CD4-positive, alpha-beta T cell treated with Interleukin-12 subunit alpha and Interleukin-12 subunit beta, for 1 hour (primary cell): ENCODE measurements at regions not wholly inside any gene's neighbourhood (a gene's known extent, or its start where the extent isn't known, plus 50 kb on each side); places are given as distances from the start of the nearest gene placed in this dataset.
"Not testable (repeated sequence)": the region's sequence is repeated elsewhere in the genome, so short reads cannot be mapped to it uniquely, and the experiment has no call there.

ENCODE experiments used
- DNase-seq: peaks from one replicate; pipeline ENCODE4 v3.0.0-alpha.2; 2020

GRCh38 chr4:179626687-179627086 lies 2184.4 kb upstream of the AGA start:
- DNase-seq = no peak

- DNase-seq = no peak
These were observed 2189.1 kb upstream of the AGA start for GRCh38 chr4:179631321-179631720.

GRCh38 chr4:179634862-179635261 lies 2192.6 kb upstream of the AGA start:
- DNase-seq = no peak

- DNase-seq = no peak
These were observed 2220.3 kb upstream of the AGA start for GRCh38 chr4:179662522-179662921.

GRCh38 chr4:179663641-179664429 lies 2221.6 kb upstream of the AGA start:
- no peak for DNase-seq

- DNase-seq = no peak
These were observed 2222.3 kb upstream of the AGA start for GRCh38 chr4:179664430-179665027.

GRCh38 chr4:179666226-179666625 lies 2224.0 kb upstream of the AGA start:
- no peak for DNase-seq

- no peak for DNase-seq
These were observed 2229.4 kb upstream of the AGA start for GRCh38 chr4:179671609-179672008.

- no peak for DNase-seq
These were observed 2236.0 kb upstream of the AGA start for GRCh38 chr4:179678093-179678814.

- DNase-seq = not testable (repeated sequence)
These were observed 2241.4 kb upstream of the AGA start for GRCh38 chr4:179683661-179684060.

GRCh38 chr4:179692222-179692621 lies 2250.0 kb upstream of the AGA start:
- no peak for DNase-seq

- DNase-seq = no peak
These were observed 2252.9 kb upstream of the AGA start for GRCh38 chr4:179695175-179695574.

GRCh38 chr4:179698321-179698720 lies 2256.1 kb upstream of the AGA start:
- DNase-seq = no peak

- DNase-seq = no peak
These were observed 2267.9 kb upstream of the AGA start for GRCh38 chr4:179709961-179710624.

GRCh38 chr4:179719766-179720450 lies 2277.7 kb upstream of the AGA start:
- no peak for DNase-seq

GRCh38 chr4:179726491-179726890 lies 2284.3 kb upstream of the AGA start:
- not testable (repeated sequence) for DNase-seq

GRCh38 chr4:179728305-179728704 lies 2286.1 kb upstream of the AGA start:
- no peak for DNase-seq

- not testable (repeated sequence) for DNase-seq
These were observed 2294.6 kb upstream of the AGA start for GRCh38 chr4:179736820-179737219.

GRCh38 chr4:179738822-179739221 lies 2296.6 kb upstream of the AGA start:
- no peak for DNase-seq

GRCh38 chr4:179747218-179747910 lies 2305.1 kb upstream of the AGA start:
- DNase-seq = no peak

GRCh38 chr4:179748837-179749236 lies 2306.6 kb upstream of the AGA start:
- no peak for DNase-seq

GRCh38 chr4:179750374-179750773 lies 2308.1 kb upstream of the AGA start:
- DNase-seq = no peak
